Mucosa of descending colon (tissue), 3 donors: ENCODE measurements at regions not wholly inside any gene's neighbourhood (a gene's known extent, or its start where the extent isn't known, plus 50 kb on each side); places are given as distances from the start of the nearest gene placed in this dataset.
A peak's percentile ranks its signal among the peaks of the same experiment; 100 is the strongest.

Source experiments
- ATAC-seq: fragments of 200-7000 bp; cut with Tn5 transposase; one replicate; pipeline ENCODE4 v1.9.1; 2020; ENCODE audit warnings: mild to moderate bottlenecking, moderate library complexity
- DNase-seq, 3 donors: peaks; one replicate each; pipeline ENCODE4 v3.0.0-alpha.2; 2020
- H3K36me3 ChIP-seq: fragments of 200-600 bp; one replicate; pipeline ENCODE4 v1.8.0; 2021; ENCODE audit warnings: low read depth, mild to moderate bottlenecking
- H3K4me1 ChIP-seq: fragments of 200-600 bp; one replicate; pipeline ENCODE4 v1.8.0; 2021; ENCODE audit warnings: low read depth, mild to moderate bottlenecking
- H3K4me3 ChIP-seq: fragments of 200-600 bp; one replicate; pipeline ENCODE4 v1.8.0; 2021; ENCODE audit warnings: mild to moderate bottlenecking
- H3K9me3 ChIP-seq: fragments of 200-600 bp; one replicate; pipeline ENCODE4 v1.8.0; 2021; ENCODE audit warnings: mild to moderate bottlenecking
- CTCF ChIP-seq: fragments of 200-600 bp; IDR thresholded peaks from one replicate; pipeline ENCODE4 v1.8.0; 2022; ENCODE audit warnings: antibody characterized with exemption, mild to moderate bottlenecking
- intact Hi-C, 2 donors: fragments of 100-400 bp; cut with DNase I in 1 of 2; cut with micrococcal nuclease in 1 of 2; formaldehyde crosslinking; loops; one replicate each; pipeline versions ENCODE4 v1.11.0 to v1.11.1; 2022; cut with DNase I, micrococcal nuclease
- donor health status: DM: no; HTN: no; CAD: no; lungs with moderate emphysema.
- donor health status: DM: no; HTN: no; CAD: no.
- donor health status: DM: no; HTN: yes; CAD: no.

DNA sequence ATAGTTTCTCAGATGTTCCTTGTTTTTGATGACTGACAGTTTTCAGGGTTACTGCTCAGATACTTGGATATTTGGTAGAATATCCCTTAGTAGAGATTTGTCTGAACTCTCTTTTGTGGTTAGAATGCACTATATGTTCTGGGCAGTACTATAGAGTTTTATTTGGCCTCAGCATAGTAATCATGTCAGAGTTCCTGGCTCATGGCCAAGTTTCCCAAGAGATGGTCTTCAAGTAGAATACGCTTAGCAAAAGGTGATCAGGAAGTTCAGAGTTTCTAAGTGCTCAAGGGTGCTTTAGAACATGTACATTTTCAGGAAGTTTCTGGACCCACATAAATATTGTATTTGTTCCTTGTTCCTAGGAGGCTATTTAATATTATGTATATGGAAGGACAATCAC lies 1209.7 kb upstream of the GJE1 start:
- no peak for TF ChIP-seq CTCF
- no peaks in the 10 kb centered on the region for H3K4me1 ChIP-seq
- no peak for ATAC-seq
- H3K36me3 ChIP-seq, result no peaks in the 10 kb centered on the region
- DNase-seq, result peak in 1 of 3 donors; percentile 6
- no peaks in the 10 kb centered on the region for H3K9me3 ChIP-seq
- H3K4me3 ChIP-seq, result no peak overlapping the region
- intact Hi-C loops, result loop anchor here in 1 of 2 donors (10.0 kb wide), 1 partner anchor 1558 kb away; no protein-coding TSS in a partner anchor

DNA sequence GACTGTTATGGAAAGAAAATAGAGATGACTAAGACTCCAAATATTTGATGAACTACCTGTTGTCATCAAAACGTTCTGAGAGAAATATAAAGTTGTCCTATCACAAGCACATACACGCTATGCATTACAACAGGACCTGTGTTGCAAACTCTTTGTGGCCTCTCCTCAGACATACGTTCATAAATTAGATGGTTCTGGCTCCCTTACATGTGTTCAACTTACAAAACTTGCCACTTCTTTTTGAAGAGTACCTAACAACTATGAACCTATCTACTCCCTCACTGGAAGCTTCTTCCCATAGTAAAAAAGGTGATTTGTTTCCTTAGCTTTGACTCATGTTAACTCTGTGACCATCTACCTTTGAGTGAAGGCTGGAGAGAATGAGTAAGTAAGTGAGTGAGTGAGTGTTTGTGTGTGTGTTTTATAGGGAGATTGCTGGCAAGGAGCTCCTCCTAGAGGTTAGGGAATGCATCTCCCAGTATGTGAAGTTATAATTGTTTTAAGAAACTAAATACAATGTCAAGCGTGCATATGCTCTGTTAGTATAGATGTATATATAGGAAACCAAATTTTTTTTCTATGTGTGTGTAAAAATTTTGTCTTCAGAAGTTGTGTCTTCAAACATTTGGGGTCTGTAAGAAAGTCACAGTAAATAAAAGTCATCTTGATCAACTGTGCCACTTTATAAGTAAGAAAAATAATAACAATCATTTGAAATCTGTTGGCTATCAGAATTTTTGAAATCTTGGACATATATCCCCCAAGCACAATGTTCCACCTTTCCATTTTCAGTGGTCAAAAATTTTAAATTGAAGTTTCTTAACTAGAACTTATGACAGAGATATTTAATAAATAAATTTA lies 1211.1 kb upstream of the GJE1 start:
- Histone ChIP-seq H3K4me3 (no peak overlapping the region), H3K9me3 (no peaks in the 10 kb centered on the region), H3K4me1 (no peaks in the 10 kb centered on the region), H3K36me3 (no peaks in the 10 kb centered on the region)
- ATAC-seq, result peak; percentile 88
- TF ChIP-seq CTCF, result peak; percentile 33
- intact Hi-C loops, result loop anchor here in 1 of 2 donors (10.0 kb wide), 1 partner anchor 1557 kb away; no protein-coding TSS in a partner anchor
- peak in 1 of 3 donors; percentile 32 for DNase-seq

- intact Hi-C loops, result no loop called here
- Histone ChIP-seq H3K4me1 (no peaks in the 10 kb centered on the region), H3K4me3 (no peak overlapping the region), H3K9me3 (no peaks in the 10 kb centered on the region), H3K36me3 (no peaks in the 10 kb centered on the region)
- no peak for DNase-seq
- TF ChIP-seq CTCF, result no peak
- ATAC-seq, result peak; percentile 21
Observed at GRCh38 chr6:140917911-140918310, 1214.8 kb upstream of the GJE1 start.

DNA sequence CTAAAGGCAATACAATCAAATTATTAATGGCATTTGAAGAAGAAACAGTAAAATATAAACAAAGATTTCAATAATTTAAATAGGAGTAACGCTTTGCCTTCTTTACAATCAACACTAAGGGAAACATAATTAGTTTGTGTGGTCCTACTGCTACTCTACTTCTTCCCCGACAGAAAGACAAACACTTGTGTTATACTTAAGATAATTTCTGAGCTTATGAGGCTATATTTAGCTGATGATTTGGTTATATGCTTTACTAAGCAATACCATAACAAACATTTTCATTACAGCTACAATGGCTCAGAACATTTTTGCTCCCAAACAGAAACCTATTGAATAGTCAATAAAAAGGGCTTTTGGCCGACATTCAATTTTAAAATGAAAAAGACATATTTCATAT lies 1217.2 kb upstream of the GJE1 start:
- DNase-seq (no peak), ATAC-seq (no peak)
- Histone ChIP-seq H3K36me3 (no peaks in the 10 kb centered on the region), H3K4me3 (no peak overlapping the region), H3K4me1 (no peaks in the 10 kb centered on the region), H3K9me3 (no peaks in the 10 kb centered on the region)
- no peak for TF ChIP-seq CTCF
- intact Hi-C loops, result no loop called here

DNA sequence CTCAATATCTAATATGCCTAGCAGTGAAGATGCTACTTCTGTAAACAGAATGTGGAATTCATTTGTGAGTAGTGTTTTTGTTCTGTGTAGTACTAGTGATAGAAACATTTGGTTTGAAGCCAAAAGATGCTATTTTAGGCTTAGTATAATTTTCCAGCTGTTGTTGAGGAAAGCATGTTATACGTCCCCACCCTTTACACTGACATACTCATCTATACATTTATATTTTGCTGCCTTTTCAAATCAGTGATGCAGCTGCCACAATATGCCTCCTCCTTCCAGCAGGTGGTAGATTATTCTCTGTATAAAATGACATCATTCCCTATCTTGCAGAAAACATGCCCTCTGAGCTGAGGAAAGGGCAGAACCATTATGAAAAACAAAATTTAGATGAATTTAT lies 1217.6 kb upstream of the GJE1 start:
- DNase-seq, result no peak
- H3K9me3 ChIP-seq, result no peaks in the 10 kb centered on the region
- intact Hi-C loops, result no loop called here
- TF ChIP-seq CTCF, result no peak
- ATAC-seq, result no peak
- no peak overlapping the region for H3K4me3 ChIP-seq
- H3K36me3 ChIP-seq, result no peaks in the 10 kb centered on the region
- no peaks in the 10 kb centered on the region for H3K4me1 ChIP-seq
